ENCODE measurements at regions not wholly inside any gene's neighbourhood (a gene's known extent, or its start where the extent isn't known, plus 50 kb on each side); places are given as distances from the start of the nearest gene placed in this dataset.

DNA sequence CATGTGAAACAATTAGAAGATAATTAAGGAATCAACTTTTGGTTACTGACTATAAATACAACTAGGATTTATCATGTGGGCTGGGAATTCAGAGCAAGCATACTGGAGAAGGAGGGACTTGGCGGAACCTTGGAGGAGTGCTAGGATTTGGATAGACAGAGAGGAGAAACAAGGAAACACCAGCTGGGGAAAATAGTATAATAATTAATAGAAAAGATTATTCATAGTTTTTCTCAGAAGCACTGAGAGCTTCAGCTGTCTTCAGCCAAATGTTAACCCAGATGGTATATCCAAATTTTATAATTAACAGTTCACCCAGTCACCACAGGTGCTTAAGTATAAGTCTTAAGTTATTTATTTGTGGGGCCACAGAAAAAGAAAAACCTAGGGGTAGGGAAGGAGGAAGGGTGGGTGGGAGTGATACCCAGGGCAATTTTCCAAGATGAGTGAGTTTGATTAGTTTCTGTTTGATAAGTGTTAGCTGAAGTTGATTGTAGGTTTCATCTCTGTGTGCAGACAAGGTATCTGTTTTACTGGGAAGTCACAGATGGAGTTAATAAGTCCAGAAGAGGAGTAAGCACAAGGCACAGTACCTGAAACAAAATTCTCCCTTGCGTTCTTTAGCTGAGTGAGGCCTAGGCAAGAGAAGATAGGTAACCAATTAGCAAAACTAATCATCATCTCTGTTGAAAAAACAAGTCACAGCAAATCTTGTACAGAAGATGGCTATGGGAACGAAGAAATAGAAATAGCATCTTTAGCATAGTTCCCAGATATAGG lies 175.5 kb downstream of the TFAP2B start:
- TF ChIP-seq EZH2phosphoT487 (IDR thresholded peaks at IDR 0.05) (no peak), EZH2 (IDR thresholded peaks at IDR 0.05) (no peak)
- TF ChIP-seq, protein P1, sequence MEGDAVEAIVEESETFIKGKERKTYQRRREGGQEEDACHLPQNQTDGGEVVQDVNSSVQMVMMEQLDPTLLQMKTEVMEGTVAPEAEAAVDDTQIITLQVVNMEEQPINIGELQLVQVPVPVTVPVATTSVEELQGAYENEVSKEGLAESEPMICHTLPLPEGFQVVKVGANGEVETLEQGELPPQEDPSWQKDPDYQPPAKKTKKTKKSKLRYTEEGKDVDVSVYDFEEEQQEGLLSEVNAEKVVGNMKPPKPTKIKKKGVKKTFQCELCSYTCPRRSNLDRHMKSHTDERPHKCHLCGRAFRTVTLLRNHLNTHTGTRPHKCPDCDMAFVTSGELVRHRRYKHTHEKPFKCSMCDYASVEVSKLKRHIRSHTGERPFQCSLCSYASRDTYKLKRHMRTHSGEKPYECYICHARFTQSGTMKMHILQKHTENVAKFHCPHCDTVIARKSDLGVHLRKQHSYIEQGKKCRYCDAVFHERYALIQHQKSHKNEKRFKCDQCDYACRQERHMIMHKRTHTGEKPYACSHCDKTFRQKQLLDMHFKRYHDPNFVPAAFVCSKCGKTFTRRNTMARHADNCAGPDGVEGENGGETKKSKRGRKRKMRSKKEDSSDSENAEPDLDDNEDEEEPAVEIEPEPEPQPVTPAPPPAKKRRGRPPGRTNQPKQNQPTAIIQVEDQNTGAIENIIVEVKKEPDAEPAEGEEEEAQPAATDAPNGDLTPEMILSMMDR (IDR thresholded peaks at IDR 0.05): no peak
- Histone ChIP-seq H3K9me3 (ENCODE audit: low read depth) (no peaks in the 10 kb centered on the region), H3K27me3 (peaks cover 4% of the 10 kb centered on the region), H2AFZ (replicated peaks) (no peak overlapping the region), H4K20me1 (ENCODE audit: low read depth) (no peaks in the 10 kb centered on the region), H3K4me3 (no peak overlapping the region), H3K36me3 (no peaks in the 10 kb centered on the region), H3K9ac (no peak overlapping the region), H3K79me2 (ENCODE audit: low read depth) (no peaks in the 10 kb centered on the region), H3F3A (ENCODE audit: low read depth) (no peaks in the 10 kb centered on the region), H3K4me1 (no peaks in the 10 kb centered on the region), H3K27ac (no peak overlapping the region), H3K4me2 (no peak overlapping the region)
- Mint-ChIP-seq H3K27me3 (ENCODE audit: insufficient read depth, low read depth) (no peaks in the 10 kb centered on the region), H3K4me1 (peaks cover 2% of the 10 kb centered on the region), H3K36me3 (no peaks in the 10 kb centered on the region), H3K9me3 (no peaks in the 10 kb centered on the region), H3K27ac (no peak overlapping the region), H3K4me3 (no peak overlapping the region)
- DNase-seq (ENCODE audit: low spot score): no peak

DNA sequence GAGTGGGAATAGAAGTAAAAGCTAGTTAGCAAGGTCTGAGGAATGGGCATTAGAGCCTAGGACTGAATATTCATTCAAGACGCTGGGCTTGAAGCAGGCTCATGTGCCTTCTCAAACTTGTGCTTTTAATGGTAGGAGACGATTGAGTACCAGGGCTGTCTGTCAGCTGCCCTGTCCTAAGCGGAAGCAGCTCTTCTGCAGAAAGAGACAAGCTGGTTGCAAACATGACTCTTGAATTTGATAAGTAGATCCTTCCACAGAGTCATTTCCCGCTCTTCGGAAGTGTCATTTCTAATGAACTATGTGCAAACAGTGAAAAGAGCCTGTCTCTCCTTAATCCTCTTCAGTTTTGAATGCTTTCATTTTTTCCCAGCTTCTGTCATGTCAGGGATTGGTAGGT lies 176.4 kb downstream of the TFAP2B start:
- DNase-seq (ENCODE audit: low spot score): no peak
- no peak overlapping the region for H3K4me3 ChIP-seq
- no peak overlapping the region for H3K27ac ChIP-seq
- H3F3A ChIP-seq (ENCODE audit: low read depth): no peaks in the 10 kb centered on the region
- H3K4me2 ChIP-seq: no peak overlapping the region
- H3K4me1 ChIP-seq: no peaks in the 10 kb centered on the region
- no peaks in the 10 kb centered on the region for H3K27me3 Mint-ChIP-seq (ENCODE audit: insufficient read depth, low read depth)
- H3K9me3 ChIP-seq (ENCODE audit: low read depth): no peaks in the 10 kb centered on the region
- H4K20me1 ChIP-seq (ENCODE audit: low read depth): no peaks in the 10 kb centered on the region
- H3K36me3 Mint-ChIP-seq: no peaks in the 10 kb centered on the region
- no peaks in the 10 kb centered on the region for H3K36me3 ChIP-seq
- no peaks in the 10 kb centered on the region for H3K79me2 ChIP-seq (ENCODE audit: low read depth)
- H3K9me3 Mint-ChIP-seq: no peaks in the 10 kb centered on the region
- peaks cover 6% of the 10 kb centered on the region for H3K27me3 ChIP-seq
- peaks cover 2% of the 10 kb centered on the region for H3K4me1 Mint-ChIP-seq
- H3K27ac Mint-ChIP-seq: no peak overlapping the region
- no peak overlapping the region for H2AFZ ChIP-seq (replicated peaks)
- H3K9ac ChIP-seq: no peak overlapping the region
- TF ChIP-seq EZH2 (IDR thresholded peaks at IDR 0.05) (no peak), EZH2phosphoT487 (IDR thresholded peaks at IDR 0.05) (no peak)
- TF ChIP-seq, protein P1 (IDR thresholded peaks at IDR 0.05): no peak
- no peak overlapping the region for H3K4me3 Mint-ChIP-seq

DNA sequence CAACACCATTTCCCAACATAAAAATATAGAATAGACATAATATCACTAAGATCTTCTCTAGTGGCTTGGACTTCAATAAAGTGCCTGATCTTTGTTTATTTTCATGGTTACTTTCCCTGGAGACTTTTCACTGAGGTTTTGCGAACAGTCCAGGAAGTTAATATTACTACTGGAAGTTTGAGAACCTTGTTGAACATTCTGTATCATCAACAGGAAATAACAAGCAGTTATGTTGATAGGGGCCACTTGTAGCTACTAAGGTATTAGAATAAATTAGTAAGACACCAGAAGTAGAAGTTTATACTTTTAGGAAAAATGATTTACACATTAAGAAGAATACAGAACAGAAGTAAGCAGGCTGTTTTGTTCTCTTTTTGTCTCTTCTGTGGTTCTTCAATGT lies 180.2 kb downstream of the TFAP2B start:
- Mint-ChIP-seq H3K4me1 (no peaks in the 10 kb centered on the region), H3K9me3 (no peaks in the 10 kb centered on the region), H3K36me3 (no peaks in the 10 kb centered on the region), H3K4me3 (no peak overlapping the region), H3K27me3 (ENCODE audit: insufficient read depth, low read depth) (no peaks in the 10 kb centered on the region), H3K27ac (no peak overlapping the region)
- Histone ChIP-seq H3K79me2 (ENCODE audit: low read depth) (no peaks in the 10 kb centered on the region), H3K27me3 (peaks cover 6% of the 10 kb centered on the region), H3K4me1 (no peaks in the 10 kb centered on the region), H3F3A (ENCODE audit: low read depth) (no peaks in the 10 kb centered on the region), H2AFZ (replicated peaks) (no peak overlapping the region), H3K4me2 (no peak overlapping the region), H3K9ac (no peak overlapping the region), H3K27ac (no peak overlapping the region), H3K9me3 (ENCODE audit: low read depth) (no peaks in the 10 kb centered on the region), H3K4me3 (no peak overlapping the region), H3K36me3 (no peaks in the 10 kb centered on the region), H4K20me1 (ENCODE audit: low read depth) (no peaks in the 10 kb centered on the region)
- no peak for TF ChIP-seq EZH2phosphoT487 (IDR thresholded peaks at IDR 0.05)
- no peak for TF ChIP-seq EZH2 (IDR thresholded peaks at IDR 0.05)
- TF ChIP-seq, protein P1 (IDR thresholded peaks at IDR 0.05): no peak
- no peak for DNase-seq (ENCODE audit: low spot score)
